Ecto neural progenitor cell (in vitro differentiated cells): ENCODE measurements at regions not wholly inside any gene's neighbourhood (a gene's known extent, or its start where the extent isn't known, plus 50 kb on each side); places are given as distances from the start of the nearest gene placed in this dataset.
"Not testable (repeated sequence)": the region's sequence is repeated elsewhere in the genome, so short reads cannot be mapped to it uniquely, and the experiment has no call there.

ENCODE experiments used
- DNase-seq: peaks from one replicate; pipeline ENCODE4 v3.0.0-alpha.2; 2018; ENCODE audit warnings: low spot score

GRCh38 chrX:112367065-112367464 lies 284.5 kb upstream of the TRPC5 start:
- DNase-seq = no peak

DNA sequence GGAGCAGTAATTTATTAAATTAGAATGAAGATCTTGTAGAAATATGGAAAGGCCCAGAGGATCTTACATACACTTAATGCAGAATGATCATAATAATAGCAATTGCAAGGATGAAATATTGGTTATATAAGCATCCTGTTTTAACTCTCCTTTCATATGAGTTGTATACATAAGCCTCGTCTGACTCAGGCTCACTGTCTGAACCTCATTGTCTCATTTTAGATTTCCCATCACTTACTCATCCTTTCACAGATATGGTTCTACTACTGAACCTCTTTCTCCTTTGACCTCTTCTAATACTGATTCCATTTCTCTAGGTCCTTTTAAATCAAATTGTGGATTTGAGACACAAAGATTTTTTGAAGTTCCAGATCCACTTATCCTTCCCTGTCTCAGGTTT lies 277.3 kb upstream of the TRPC5 start:
- DNase-seq = no peak

- DNase-seq = no peak
Measured at GRCh38 chrX:112355931-112356330, 273.4 kb upstream of the TRPC5 start.

DNA sequence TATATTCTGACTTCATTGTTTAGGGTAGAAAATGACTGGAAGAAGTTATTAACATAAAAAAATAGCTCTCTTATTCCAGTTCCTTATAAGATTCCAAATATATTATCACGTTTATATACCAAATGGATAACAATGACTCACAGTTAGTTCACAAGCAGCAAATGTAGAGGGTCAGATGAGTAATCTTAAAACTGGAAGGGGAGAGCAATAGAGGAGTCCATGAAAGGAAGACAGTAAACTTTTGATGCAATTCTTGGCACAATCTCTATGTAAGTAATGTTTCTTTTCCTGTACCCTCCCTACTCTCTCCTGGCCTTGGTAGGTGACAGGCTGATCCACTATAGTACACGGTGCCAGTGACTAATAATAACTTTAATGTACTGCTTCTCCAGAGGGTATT lies 259.0 kb upstream of the TRPC5 start:
- no peak for DNase-seq

- DNase-seq = no peak
Measured at GRCh38 chrX:112313201-112313600, 230.6 kb upstream of the TRPC5 start.

DNA sequence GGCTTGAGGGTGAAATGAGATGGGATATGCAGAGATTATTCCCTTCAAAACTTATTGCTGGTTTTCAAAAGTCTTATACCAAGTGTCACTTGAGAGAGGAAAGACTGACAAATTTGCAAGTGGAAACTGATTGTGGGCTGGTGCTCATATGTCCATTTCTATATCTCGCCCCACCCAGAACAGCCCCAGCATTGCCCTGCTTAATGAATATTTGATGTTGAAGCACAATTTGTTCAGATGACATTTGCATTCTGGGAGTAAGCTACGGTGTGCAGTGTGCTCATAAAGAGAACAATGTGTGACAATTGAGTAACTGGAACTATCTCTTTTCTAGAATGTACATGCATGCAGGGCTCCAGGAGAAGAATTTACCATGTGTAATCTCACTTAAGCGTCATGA lies 223.5 kb upstream of the TRPC5 start:
- no peak for DNase-seq

DNA sequence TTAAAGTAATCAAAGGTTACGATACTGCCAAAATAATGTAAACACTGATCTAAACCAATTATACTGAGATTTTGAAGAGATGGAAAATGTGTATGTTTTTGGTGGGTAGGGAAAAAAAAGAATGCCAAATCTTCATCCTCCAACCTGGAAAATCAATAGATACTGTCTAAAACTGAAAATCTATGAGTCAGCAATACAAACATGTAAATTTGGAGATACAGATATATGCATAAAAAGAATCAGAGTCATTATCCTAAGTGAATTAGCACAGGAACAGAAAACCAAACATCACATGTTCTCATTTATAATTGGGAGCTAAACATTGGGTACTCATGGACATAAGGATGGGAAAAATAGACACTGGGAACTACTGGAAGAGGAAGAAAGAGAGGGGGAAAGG lies 197.4 kb upstream of the TRPC5 start:
- no peak for DNase-seq

DNA sequence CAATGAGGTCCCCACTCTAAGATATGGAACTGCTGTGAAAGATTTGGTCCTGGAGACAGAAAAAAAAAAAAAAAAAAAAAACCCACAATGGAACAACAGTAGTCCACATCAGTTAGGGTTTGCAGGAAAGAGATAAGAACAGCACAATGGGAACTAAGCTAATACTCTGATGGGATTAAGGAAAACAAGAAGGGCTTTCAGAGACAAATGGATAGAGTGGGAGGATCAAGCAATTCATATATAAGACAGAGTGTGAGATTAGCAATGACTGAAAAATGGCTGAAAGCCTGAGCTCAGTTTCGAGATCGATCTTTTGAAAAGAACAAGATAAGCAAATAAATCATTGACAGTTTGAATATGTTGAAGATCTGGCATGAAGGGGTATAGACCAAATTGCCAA lies 188.4 kb upstream of the TRPC5 start:
- no peak for DNase-seq

DNA sequence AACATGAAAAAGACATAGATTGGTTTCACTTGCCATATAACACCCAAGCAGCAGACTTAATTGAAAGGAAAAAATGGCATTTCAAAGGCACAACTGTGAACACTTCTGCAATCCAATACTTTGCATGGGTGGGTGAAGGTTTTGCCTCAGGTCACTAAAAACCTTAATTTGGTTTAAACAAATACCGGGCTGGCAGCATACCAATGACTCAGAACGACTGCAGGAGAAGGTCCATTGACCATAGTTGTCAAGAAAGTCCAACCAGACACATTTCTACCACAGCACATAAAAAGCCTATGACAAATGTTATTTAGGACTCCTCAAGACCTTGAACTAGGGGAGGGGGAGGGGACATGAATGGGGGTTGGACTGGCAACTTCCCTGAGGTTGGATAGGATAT lies 183.6 kb upstream of the TRPC5 start:
- DNase-seq = no peak

- no peak for DNase-seq
Measured at GRCh38 chrX:112259375-112259774, 176.8 kb upstream of the TRPC5 start.

- no peak for DNase-seq
Measured at GRCh38 chrX:112254896-112255295, 172.3 kb upstream of the TRPC5 start.

GRCh38 chrX:112247714-112248113 lies 165.1 kb upstream of the TRPC5 start:
- no peak for DNase-seq

DNA sequence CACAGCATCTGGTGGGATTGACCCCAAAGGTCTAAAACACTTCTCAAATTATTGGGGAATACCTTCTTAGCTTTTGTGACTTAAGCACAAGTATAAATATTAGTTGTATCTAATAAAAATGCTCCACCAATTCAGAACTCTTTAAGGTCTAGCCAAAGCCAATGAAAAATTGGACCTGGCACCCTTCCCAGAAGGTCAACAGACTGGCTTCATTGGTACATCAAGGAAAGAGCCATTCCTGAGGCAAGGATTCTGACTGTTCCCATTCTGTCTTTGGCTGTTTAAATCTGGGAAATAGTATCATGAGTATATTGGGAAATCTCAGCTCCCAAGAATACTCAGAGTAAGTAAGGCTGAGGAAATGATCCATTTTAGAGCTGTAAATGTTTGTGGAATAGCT lies 153.0 kb upstream of the TRPC5 start:
- DNase-seq = no peak

DNA sequence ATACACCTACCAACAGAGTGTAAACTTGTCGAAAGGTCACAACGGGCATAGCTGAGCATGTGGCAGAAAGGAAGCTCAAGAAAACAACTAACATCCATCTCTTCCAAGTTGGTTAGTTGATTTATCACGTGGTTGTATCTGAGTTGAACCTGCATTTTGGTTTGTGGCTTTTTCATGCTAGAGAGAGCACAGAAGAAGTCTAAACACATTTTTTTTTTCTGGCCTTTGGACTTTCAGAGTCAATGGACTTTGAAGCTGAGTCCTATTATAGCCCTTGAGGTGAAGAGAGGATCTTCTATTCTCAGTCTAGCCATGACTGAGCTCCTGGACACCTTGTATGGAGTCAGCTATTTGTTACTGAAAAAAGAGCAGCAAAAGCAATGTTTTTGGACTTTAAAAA lies 150.6 kb upstream of the TRPC5 start:
- DNase-seq = no peak

- DNase-seq = not testable (repeated sequence)
Measured at GRCh38 chrX:112226795-112227194, 144.2 kb upstream of the TRPC5 start.

GRCh38 chrX:112223391-112223790 lies 140.8 kb upstream of the TRPC5 start:
- no peak for DNase-seq

GRCh38 chrX:112218388-112218787 lies 135.8 kb upstream of the TRPC5 start:
- DNase-seq = no peak

DNA sequence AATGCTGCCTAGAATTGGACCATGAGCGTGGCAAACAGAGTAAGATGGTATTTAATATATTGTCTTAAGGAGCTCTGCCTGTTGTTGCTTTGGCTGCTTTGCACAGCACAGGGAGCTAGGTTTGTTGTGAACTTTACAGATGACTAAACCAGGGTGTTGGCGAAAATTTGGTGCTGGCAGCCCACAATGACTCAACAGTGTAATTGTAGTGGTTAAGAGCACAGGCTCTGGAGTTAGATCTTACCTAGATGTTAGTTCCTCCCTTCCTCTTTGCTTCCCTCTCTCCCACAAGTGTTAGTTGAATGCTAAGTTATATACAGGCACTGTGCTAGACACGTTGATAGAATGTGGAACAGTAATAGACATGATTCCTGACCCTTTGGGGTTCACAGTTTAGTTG lies 128.9 kb upstream of the TRPC5 start:
- DNase-seq = no peak

DNA sequence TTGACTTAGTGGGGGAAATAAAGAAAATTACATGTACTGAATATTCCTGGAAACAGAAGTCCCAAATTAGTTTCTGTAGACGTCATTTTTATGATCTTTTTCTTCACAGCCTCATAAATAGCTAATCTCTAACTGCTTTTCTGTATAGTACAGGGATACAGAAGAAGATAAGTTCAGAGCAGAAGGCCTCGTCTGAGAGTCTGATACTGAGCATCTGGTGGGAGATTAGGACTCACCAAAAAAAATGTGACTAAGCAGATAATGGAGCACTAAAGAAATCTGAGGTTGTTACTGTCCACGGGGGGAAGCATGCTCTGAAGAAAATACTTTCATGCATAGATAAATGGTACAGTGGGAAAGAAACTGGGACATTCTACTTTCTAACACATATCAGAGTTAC lies 115.3 kb upstream of the TRPC5 start:
- DNase-seq = no peak

- DNase-seq = no peak
Measured at GRCh38 chrX:112190646-112191045, 108.1 kb upstream of the TRPC5 start.

DNA sequence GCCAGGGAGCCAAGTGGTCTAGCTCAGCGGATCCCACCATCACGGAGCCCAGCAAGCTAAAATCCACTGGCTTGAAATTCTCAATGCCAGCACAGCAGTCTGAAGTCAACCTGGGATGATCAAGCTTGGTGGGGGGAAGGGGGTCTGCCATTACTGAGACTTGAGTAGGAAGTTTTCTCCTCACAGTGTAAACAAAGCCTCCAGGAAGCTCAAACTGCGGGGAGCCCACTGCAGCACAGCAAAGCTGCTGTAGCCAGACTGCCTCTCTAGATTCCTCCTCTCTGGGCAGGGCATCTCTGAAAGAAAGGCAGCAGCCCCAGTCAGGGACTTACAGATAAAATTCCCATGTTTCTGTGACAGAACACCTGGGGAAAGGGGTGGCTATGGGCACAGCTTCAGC lies 98.8 kb upstream of the TRPC5 start:
- DNase-seq = not testable (repeated sequence)

- no peak for DNase-seq
Measured at GRCh38 chrX:112164420-112164819, 81.8 kb upstream of the TRPC5 start.

DNA sequence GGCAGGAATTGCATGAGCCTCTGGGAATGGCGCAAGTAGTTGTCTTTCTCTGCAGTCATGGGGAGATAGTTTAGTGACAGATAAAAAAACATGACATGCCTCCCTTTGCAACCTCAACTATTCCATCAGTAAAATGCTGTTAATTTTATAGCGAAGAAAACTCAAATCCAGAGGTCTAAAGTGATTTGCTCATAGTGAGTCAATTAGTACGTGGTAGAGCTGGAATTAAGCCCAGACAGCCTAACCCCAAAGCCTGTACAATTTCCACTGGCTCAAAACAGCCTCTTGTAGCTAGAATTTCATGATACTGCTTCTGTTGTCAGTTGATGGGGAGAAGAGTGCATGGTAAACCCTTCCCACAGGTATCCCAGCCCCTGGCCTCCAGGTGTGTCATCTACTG lies 81.3 kb upstream of the TRPC5 start:
- no peak for DNase-seq

- DNase-seq = no peak
Measured at GRCh38 chrX:112148397-112148796, 65.8 kb upstream of the TRPC5 start.

- no peak for DNase-seq
Measured at GRCh38 chrX:112147206-112147605, 64.6 kb upstream of the TRPC5 start.
